ENCODE measurements at regions not wholly inside any gene's neighbourhood (a gene's known extent, or its start where the extent isn't known, plus 50 kb on each side); places are given as distances from the start of the nearest gene placed in this dataset.

GRCh38 chr2:64861452-64862397, 127.5 kb upstream of the SLC1A4 start:
- ChIA-PET CTCF (interaction anchor here (0.6 to 1.0 kb wide), 3 partner anchors 11 to 215 kb away, joined by 3 to 4 read pairs (median 3); no protein-coding TSS in a partner anchor), POLR2A (no interaction called here)
- no peak for ATAC-seq
- Mint-ChIP-seq H3K27ac (no peak overlapping the region), H3K4me1 (peaks cover 20% of the 10 kb centered on the region), H3K9me3 (no peaks in the 10 kb centered on the region), H3K36me3 (no peaks in the 10 kb centered on the region), H3K27me3 (ENCODE audit: low read depth) (peaks cover 38% of the 10 kb centered on the region), H3K4me3 (no peak overlapping the region)
- TF ChIP-seq E2F4 (CRISPR knock-in tag; IDR thresholded peaks at IDR 0.05; ENCODE audit: borderline replicate concordance, low read depth) (no peak), ERG (CRISPR knock-in tag; IDR thresholded peaks at IDR 0.05) (no peak), ZBTB21 (CRISPR knock-in tag; IDR thresholded peaks at IDR 0.05; ENCODE audit: borderline replicate concordance) (no peak)
- no peak for DNase-seq (ENCODE audit: low spot score)

- peaks cover 36% of the 10 kb centered on the region for H3K27me3 Mint-ChIP-seq (ENCODE audit: low read depth)
- no peak for DNase-seq (ENCODE audit: low spot score)
Measured at GRCh38 chr2:64862623-64863022, 126.6 kb upstream of the SLC1A4 start.

GRCh38 chr2:64863097-64863820, 125.9 kb upstream of the SLC1A4 start:
- H3K27me3 Mint-ChIP-seq (ENCODE audit: low read depth): peaks cover 32% of the 10 kb centered on the region
- H3K36me3 Mint-ChIP-seq: no peaks in the 10 kb centered on the region
- CTCF ChIA-PET: no interaction called here
- H3K9me3 Mint-ChIP-seq: no peaks in the 10 kb centered on the region
- DNase-seq (ENCODE audit: low spot score) (no peak), ATAC-seq (no peak)
- H3K4me3 Mint-ChIP-seq: no peak overlapping the region
- no peak overlapping the region for H3K27ac Mint-ChIP-seq
- peaks cover 10% of the 10 kb centered on the region for H3K4me1 Mint-ChIP-seq
- POLR2A ChIA-PET: no interaction called here
- no peak for TF ChIP-seq ZNF416 (CRISPR knock-in tag; IDR thresholded peaks at IDR 0.05)
- TF ChIP-seq HMGA2 (CRISPR knock-in tag; IDR thresholded peaks at IDR 0.05): no peak
- no peak for TF ChIP-seq ZBTB43 (CRISPR knock-in tag; IDR thresholded peaks at IDR 0.05)
- no peak for TF ChIP-seq ZNF532 (CRISPR knock-in tag; IDR thresholded peaks at IDR 0.05; ENCODE audit: borderline replicate concordance)
- no peak for TF ChIP-seq CBFB (CRISPR knock-in tag; IDR thresholded peaks at IDR 0.05; ENCODE audit: low read depth)

More at GRCh38 chr2:64862623-64863022, 126.6 kb upstream of the SLC1A4 start:
- POLR2A ChIA-PET: no interaction called here
- Mint-ChIP-seq H3K36me3 (no peaks in the 10 kb centered on the region), H3K9me3 (no peaks in the 10 kb centered on the region), H3K4me3 (no peak overlapping the region), H3K4me1 (peaks cover 17% of the 10 kb centered on the region), H3K27ac (no peak overlapping the region)
- no peak for ATAC-seq
- CTCF ChIA-PET: interaction anchor here (1.0 kb wide), 1 partner anchor 216 kb away, joined by 4 read pairs; no protein-coding TSS in a partner anchor
- TF ChIP-seq PREB (CRISPR knock-in tag; IDR thresholded peaks at IDR 0.05; ENCODE audit: borderline replicate concordance) (no peak), FOXJ3 (CRISPR knock-in tag; IDR thresholded peaks at IDR 0.05; ENCODE audit: borderline replicate concordance) (no peak), TEAD1 (CRISPR knock-in tag; IDR thresholded peaks at IDR 0.05) (no peak), CTCF (IDR thresholded peaks at IDR 0.05) (no peak), ZMAT4 (CRISPR knock-in tag; IDR thresholded peaks at IDR 0.05) (no peak), MYBL2 (CRISPR knock-in tag; IDR thresholded peaks at IDR 0.05) (no peak)

All from WTC11 (cell line).